ENCODE measurements at regions not wholly inside any gene's neighbourhood (a gene's known extent, or its start where the extent isn't known, plus 50 kb on each side); places are given as distances from the start of the nearest gene placed in this dataset.

DNA sequence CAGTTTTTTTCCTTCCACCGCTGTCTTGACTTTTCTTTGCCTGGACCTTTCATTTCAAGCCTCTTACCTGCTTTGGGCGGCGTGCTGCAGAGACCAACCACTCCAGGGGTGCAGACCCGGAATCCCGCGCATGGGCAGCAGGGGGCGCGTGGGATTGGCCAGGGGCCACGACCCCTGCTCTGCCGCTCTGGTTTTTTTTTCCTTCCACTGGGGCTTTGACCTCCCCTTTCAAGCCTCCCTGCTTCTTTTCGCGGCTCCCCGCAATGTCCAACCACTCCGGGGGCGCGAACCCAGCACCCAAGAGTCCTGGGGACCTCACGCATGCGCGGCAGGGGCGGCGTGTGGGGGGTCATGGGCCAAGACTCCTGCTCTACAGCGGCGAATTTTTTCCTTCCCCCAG, 325.1 kb downstream of the ALG10 start:
- Mint-ChIP-seq H3K4me3 (no peak overlapping the region), H3K36me3 (ENCODE audit: low read depth) (no peaks in the 10 kb centered on the region), H3K27me3 (no peaks in the 10 kb centered on the region), H3K27ac (no peak overlapping the region), H3K4me1 (no peaks in the 10 kb centered on the region), H3K9me3 (peaks cover 2% of the 10 kb centered on the region)
- CTCF ChIA-PET, result no interaction called here
- POLR2A ChIA-PET, result no interaction called here
- TF ChIP-seq, protein P1, sequence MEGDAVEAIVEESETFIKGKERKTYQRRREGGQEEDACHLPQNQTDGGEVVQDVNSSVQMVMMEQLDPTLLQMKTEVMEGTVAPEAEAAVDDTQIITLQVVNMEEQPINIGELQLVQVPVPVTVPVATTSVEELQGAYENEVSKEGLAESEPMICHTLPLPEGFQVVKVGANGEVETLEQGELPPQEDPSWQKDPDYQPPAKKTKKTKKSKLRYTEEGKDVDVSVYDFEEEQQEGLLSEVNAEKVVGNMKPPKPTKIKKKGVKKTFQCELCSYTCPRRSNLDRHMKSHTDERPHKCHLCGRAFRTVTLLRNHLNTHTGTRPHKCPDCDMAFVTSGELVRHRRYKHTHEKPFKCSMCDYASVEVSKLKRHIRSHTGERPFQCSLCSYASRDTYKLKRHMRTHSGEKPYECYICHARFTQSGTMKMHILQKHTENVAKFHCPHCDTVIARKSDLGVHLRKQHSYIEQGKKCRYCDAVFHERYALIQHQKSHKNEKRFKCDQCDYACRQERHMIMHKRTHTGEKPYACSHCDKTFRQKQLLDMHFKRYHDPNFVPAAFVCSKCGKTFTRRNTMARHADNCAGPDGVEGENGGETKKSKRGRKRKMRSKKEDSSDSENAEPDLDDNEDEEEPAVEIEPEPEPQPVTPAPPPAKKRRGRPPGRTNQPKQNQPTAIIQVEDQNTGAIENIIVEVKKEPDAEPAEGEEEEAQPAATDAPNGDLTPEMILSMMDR (IDR thresholded peaks at IDR 0.05), result no peak
- ATAC-seq (ENCODE audit: low read depth) (no peak), DNase-seq (no peak)
- intact Hi-C loops (cut with micrococcal nuclease), result no loop called here

DNA sequence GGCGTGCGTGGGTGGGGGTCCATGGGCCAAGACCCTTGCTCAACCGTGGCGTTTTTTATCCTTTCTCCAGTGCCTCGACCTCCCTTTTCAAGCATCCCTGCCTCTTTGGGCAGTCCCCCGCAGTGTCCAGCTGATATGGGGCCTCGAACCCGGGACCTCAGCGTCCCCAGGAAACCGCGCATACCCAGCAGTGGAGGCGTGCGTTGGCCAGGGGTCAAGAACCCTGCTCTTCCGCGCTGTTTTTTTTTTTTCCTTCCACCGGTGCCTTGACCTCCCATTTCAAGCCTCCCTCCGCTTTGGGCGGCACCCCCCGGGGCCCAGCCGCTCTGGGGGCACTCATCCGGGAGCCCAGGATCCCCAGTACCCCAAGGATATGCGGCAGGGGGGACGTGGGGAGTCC, 325.8 kb downstream of the ALG10 start:
- no peak overlapping the region for H3K27ac Mint-ChIP-seq
- ATAC-seq (ENCODE audit: low read depth) (no peak), DNase-seq (no peak)
- H3K4me3 Mint-ChIP-seq, result no peak overlapping the region
- peaks cover 2% of the 10 kb centered on the region for H3K9me3 Mint-ChIP-seq
- intact Hi-C loops (cut with micrococcal nuclease), result no loop called here
- H3K36me3 Mint-ChIP-seq (ENCODE audit: low read depth), result no peaks in the 10 kb centered on the region
- no peaks in the 10 kb centered on the region for H3K27me3 Mint-ChIP-seq
- ChIA-PET CTCF (no interaction called here), POLR2A (no interaction called here)
- H3K4me1 Mint-ChIP-seq, result no peaks in the 10 kb centered on the region
- TF ChIP-seq, protein P1 (IDR thresholded peaks at IDR 0.05), result no peak

DNA sequence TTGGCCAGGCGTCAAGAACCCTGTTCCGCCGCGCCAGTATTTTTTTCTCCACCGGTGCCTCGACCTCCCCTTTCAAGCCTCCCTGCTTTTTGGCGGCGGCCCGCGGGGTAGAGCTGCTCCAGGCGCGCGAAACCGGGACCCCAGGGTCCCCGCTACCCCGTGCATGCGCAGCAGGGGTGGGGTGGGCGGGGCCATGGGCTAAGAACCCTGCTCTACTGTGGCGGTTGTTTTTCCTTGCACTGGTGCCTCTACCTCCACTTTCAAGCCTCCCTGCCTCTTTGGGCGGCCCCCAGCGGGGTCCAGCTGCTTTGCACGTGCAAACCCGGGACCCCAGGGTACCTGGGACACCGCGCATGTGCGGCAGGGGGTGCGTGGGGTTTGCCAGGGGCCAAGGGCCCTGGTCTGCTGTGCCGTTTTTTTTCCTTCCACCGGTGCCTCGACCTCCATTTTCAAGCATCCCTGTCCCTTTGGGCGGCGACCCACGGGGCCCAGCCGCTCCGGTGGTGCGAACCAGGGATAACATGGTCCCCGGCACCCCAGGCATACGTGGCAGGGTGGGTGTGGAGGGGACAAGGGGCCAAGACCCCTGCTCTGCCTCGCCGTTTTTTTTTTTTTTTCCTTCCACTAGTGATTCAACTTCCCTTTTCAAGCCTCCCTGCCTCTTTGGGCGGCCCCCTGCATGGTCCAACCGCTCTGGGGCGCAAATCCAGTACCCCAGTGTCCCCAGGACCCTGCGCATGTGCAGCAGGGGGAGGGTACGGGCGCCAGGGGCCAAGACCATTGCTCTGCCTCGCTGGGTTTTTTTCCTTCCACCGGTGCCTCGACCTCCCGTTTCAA, 326.8 kb downstream of the ALG10 start:
- no peak overlapping the region for H3K27ac Mint-ChIP-seq
- H3K27me3 Mint-ChIP-seq, result no peaks in the 10 kb centered on the region
- no peak for DNase-seq
- H3K9me3 Mint-ChIP-seq, result peaks cover 2% of the 10 kb centered on the region
- POLR2A ChIA-PET, result no interaction called here
- TF ChIP-seq, protein P1 (IDR thresholded peaks at IDR 0.05), result no peak
- H3K36me3 Mint-ChIP-seq (ENCODE audit: low read depth), result no peaks in the 10 kb centered on the region
- H3K4me1 Mint-ChIP-seq, result no peaks in the 10 kb centered on the region
- H3K4me3 Mint-ChIP-seq, result no peak overlapping the region
- intact Hi-C loops (cut with micrococcal nuclease), result no loop called here
- no peak for ATAC-seq (ENCODE audit: low read depth)
- CTCF ChIA-PET, result no interaction called here

DNA sequence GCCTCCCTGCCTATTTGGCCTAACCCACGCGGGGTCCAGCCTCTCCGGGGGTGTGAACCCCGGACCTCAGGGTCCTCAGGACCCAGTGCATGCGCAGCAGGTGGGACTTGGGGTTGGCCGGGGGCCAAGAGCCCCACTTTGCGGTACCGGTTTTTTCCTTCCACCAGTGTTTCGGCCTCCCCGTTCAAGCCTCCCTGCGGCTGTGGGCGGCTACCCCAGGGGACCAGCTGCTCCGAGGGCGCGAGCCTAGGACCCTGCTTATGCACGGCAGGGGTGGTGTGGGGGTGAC, 327.3 kb downstream of the ALG10 start:
- TF ChIP-seq, protein P1 (IDR thresholded peaks at IDR 0.05), result no peak
- DNase-seq, result no peak
- H3K27ac Mint-ChIP-seq, result no peak overlapping the region
- H3K4me1 Mint-ChIP-seq, result no peaks in the 10 kb centered on the region
- no peaks in the 10 kb centered on the region for H3K27me3 Mint-ChIP-seq
- no peak overlapping the region for H3K4me3 Mint-ChIP-seq
- intact Hi-C loops (cut with micrococcal nuclease), result no loop called here
- ChIA-PET CTCF (no interaction called here), POLR2A (no interaction called here)
- no peaks in the 10 kb centered on the region for H3K36me3 Mint-ChIP-seq (ENCODE audit: low read depth)
- peaks cover 2% of the 10 kb centered on the region for H3K9me3 Mint-ChIP-seq
- no peak for ATAC-seq (ENCODE audit: low read depth)

DNA sequence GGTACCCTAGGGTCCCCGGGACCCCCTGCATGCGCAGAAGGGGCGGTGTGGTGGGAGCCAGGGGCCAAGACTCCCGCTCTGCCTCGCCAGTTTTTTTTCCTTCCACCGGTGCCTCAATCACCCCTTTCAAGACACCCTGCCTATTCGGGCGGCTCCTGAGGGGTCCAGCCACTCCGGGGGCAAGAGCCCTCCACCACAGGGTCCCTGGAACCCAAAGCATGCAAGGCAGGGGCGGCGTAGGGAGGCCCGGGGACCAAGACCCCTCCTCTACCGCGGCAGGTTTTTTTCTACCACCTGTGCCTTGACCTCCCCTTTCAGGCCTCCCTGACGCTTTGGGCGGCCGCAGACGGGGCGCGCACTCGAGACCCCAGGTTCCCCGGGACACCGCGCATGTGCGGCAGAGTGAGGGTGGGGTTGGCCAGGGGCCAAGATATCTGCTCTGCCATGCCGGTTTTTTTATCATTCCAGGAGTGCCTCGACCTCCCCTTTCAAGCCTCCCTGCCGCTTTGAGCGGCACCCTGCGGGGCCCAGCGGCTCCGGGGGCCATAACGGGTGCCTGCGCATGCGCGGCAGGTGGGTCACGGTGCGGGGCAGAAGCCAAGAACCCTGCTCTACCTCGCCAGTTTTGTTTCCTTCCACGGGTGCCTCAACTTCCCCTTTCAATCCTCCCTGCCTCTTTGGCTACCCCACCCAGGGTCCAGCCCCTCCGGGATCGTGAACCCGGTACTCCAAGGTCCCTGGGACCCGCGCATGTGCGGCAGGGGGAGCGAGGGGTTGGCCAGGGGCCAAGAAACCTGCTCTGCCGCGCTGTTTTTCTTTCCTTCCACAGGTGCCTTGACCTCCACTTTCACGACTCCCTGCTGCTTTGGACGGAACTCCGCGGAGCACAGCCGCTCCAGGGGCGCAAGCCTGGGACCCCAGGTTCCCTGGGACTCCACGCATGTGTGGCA, 328.1 kb downstream of the ALG10 start:
- Mint-ChIP-seq H3K9me3 (peaks cover 2% of the 10 kb centered on the region), H3K4me3 (no peak overlapping the region), H3K27ac (no peak overlapping the region), H3K27me3 (no peaks in the 10 kb centered on the region), H3K36me3 (ENCODE audit: low read depth) (no peaks in the 10 kb centered on the region), H3K4me1 (no peaks in the 10 kb centered on the region)
- intact Hi-C loops (cut with micrococcal nuclease), result no loop called here
- TF ChIP-seq, protein P1 (IDR thresholded peaks at IDR 0.05), result no peak
- ChIA-PET POLR2A (no interaction called here), CTCF (no interaction called here)
- no peak for DNase-seq
- ATAC-seq (ENCODE audit: low read depth), result no peak

Data from activated B cell treated with CpG ODN at 0.5 μM for 24 hours (primary cell).